GM12874 (cell line): ENCODE measurements at regions not wholly inside any gene's neighbourhood (a gene's known extent, or its start where the extent isn't known, plus 50 kb on each side); places are given as distances from the start of the nearest gene placed in this dataset.

Source experiments
- CTCF ChIP-seq: IDR thresholded peaks from 2 replicates; pipeline ENCODE4 v1.5.1; 2011; ENCODE audit warnings: low read depth, mild to moderate bottlenecking, control low read depth, low read length, moderate library complexity; ENCODE audit not compliant: insufficient read depth

DNA sequence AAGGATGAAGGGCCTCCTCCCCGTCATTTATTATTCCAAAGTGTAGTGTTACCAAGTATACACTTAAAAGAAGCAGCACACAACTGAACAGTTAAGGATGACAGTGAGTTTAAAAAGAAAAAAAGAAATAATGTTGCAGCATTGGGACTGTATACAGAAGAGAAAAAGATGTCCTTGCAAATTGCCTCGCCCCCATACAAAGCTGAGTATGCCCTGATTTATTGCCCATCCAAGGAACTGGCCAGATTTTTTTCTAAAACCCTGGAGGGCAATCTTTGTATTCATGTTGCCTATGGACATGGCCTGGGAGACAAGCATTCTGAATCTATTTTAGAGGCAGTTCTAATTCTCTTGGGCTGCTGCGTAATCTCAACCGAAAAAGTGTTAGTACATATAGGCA lies 182.7 kb upstream of the NR4A3 start:
- TF ChIP-seq CTCF, result no peak

GRCh38 chr9:99647604-99648003 lies 174.1 kb upstream of the NR4A3 start:
- TF ChIP-seq CTCF, result no peak

- TF ChIP-seq CTCF, result no peak
Measured at GRCh38 chr9:99650187-99650874, 171.4 kb upstream of the NR4A3 start.

DNA sequence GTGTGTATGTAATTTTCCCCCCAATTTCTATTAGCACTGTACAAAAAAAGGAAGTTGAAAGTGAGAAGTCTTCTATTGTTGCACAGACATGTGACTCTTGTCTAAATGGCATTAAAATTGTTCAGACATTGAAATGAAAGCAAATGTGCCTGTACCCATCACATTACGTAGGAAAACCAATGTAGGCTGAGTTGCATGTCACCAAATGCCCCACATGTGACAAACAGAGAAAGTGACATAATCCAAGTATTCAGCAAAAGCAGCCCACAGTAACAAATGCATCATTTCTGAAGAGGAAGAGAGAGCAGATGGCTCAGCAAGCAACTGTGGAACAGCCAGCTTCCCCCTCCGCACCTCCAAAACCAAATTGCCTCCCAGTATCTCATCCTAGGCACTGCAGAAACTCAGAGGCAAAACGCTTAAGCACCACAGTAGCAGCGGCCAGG lies 161.5 kb upstream of the NR4A3 start:
- no peak for TF ChIP-seq CTCF

- no peak for TF ChIP-seq CTCF
Measured at GRCh38 chr9:99663297-99663696, 158.4 kb upstream of the NR4A3 start.

GRCh38 chr9:99663856-99664255 lies 157.8 kb upstream of the NR4A3 start:
- TF ChIP-seq CTCF, result peak; percentile 17; the same call in 1 of the 2 replicates

GRCh38 chr9:99666571-99666970 lies 155.1 kb upstream of the NR4A3 start:
- TF ChIP-seq CTCF, result no peak
